ENCODE measurements at regions not wholly inside any gene's neighbourhood (a gene's known extent, or its start where the extent isn't known, plus 50 kb on each side); places are given as distances from the start of the nearest gene placed in this dataset.

GRCh38 chr13:62684359-62684758, 1268.7 kb upstream of the PCDH20 start:
- WGBS, 2 experiments (ENCODE audit: extremely low coverage in 2 of 2, insufficient read length in 1 of 2) = no CpG with 5 or more reads among the region's 2 CpGs
- Histone ChIP-seq H4K8ac (ENCODE audit: low read depth in 2 of 2, low read length in 2 of 2) (no peak overlapping the region), H3K56ac (ENCODE audit: extremely low read depth, insufficient read depth, low read length) (no peak overlapping the region), H2BK120ac (ENCODE audit: low read depth, low read length) (no peak overlapping the region), H2BK5ac (ENCODE audit: low read depth, low read length, poor library complexity, severe bottlenecking) (no peak overlapping the region), H2BK20ac (ENCODE audit: low read depth, low read length) (no peak overlapping the region), H3K4ac (ENCODE audit: low read depth, low read length) (no peak overlapping the region), H3K36me3 (ENCODE audit: control insufficient read depth, insufficient read depth, low read length) (no peaks in the 10 kb centered on the region), H4K91ac (ENCODE audit: insufficient read depth, low read depth, low read length) (no peak overlapping the region), H3K23ac (ENCODE audit: low read depth, low read length) (no peak overlapping the region), H3K9me1 (ENCODE audit: insufficient read depth, low read length) (no peaks in the 10 kb centered on the region), H3K14ac (replicated peaks; ENCODE audit: low read depth, low read length) (no peak overlapping the region), H3K9ac (ENCODE audit: low read depth, low read length) (no peak overlapping the region), H2AK9ac (replicated peaks; ENCODE audit: low read depth, low read length, poor library complexity) (no peak overlapping the region), H3K4me2 (ENCODE audit: low read depth, low read length) (no peak overlapping the region), H3K79me1 (ENCODE audit: low read depth in 1 of 2, low read length in 2 of 2) (no peaks in the 10 kb centered on the region), H3K27me3 (ENCODE audit: control insufficient read depth, insufficient read depth, low read length) (no peaks in the 10 kb centered on the region), H3K4me1 (ENCODE audit: control insufficient read depth, insufficient read depth, low read length) (no peaks in the 10 kb centered on the region), H2AK5ac (ENCODE audit: low read depth, low read length) (no peak overlapping the region), H3K9me3 (ENCODE audit: control insufficient read depth, insufficient read depth, low read length) (no peaks in the 10 kb centered on the region), H2BK15ac (ENCODE audit: low read depth, low read length) (no peak overlapping the region), H3K27ac (ENCODE audit: insufficient read depth, low read length) (no peak overlapping the region), H4K5ac (ENCODE audit: low read depth, low read length) (no peak overlapping the region), H2AFZ (replicated peaks; ENCODE audit: low read length, poor library complexity) (no peak overlapping the region), H3K18ac (ENCODE audit: low read depth, low read length) (no peak overlapping the region), H4K20me1 (ENCODE audit: insufficient read depth, low read length) (no peaks in the 10 kb centered on the region), H3K4me3 (ENCODE audit: insufficient read depth, low read depth, low read length) (no peak overlapping the region)
- DNase-seq = no peak
- CTCF ChIA-PET = no interaction called here
- no TSS peak for BruUV-seq (replicated peaks)
- in situ Hi-C loops (cut with MboI; ENCODE audit: low sequenced_read_pairs) (no loop called here), intact Hi-C loops (cut with micrococcal nuclease) (no loop called here), dilution Hi-C loops (cut with HindIII; ENCODE audit: low sequenced_read_pairs, unreplicated experiment) (no loop called here)
- no peak for TF ChIP-seq SMC3 (IDR thresholded peaks at IDR 0.05; ENCODE audit: low read depth, low read length)
- ATAC-seq (ENCODE audit: low read depth) = no peak
- POLR2A ChIA-PET (ENCODE audit: unreplicated experiment) = no interaction called here
